T-helper 1 cell treated with Interleukin-12 subunit alpha and Interleukin-12 subunit beta and Interleukin-4 antibody, amounts not matched to agents 30 ng/mL and 1 ng/mL, for 36 hours (primary cell): ENCODE measurements at regions not wholly inside any gene's neighbourhood (a gene's known extent, or its start where the extent isn't known, plus 50 kb on each side); places are given as distances from the start of the nearest gene placed in this dataset.
"Not testable (repeated sequence)": the region's sequence is repeated elsewhere in the genome, so short reads cannot be mapped to it uniquely, and the experiment has no call there.

Experiments used
- intact Hi-C: fragments of 100-400 bp; cut with micrococcal nuclease; formaldehyde crosslinking; loops from one replicate; pipeline ENCODE4 v1.15.1; 2024

DNA sequence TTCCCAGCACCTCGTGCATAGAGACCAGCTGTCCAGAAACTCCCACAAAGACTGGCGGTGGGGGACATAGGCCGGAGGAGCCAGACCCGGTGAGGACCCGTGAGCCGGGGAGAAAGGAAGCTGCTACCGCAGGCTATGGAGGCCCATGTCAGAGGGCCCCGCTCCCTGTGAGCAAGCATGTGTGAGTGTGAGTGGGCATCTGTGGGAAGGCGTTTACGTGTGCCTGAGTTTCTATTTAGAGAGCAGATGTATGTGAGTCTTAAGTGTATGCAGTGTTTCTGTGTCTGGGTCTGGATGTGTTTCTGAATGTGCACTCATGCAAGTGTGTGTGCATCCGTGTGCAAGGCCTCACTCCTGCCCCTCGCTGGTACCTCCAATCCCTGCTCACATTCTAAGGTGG is 187.8 kb upstream of the RAB6C start:
- intact Hi-C loops: no loop called here

DNA sequence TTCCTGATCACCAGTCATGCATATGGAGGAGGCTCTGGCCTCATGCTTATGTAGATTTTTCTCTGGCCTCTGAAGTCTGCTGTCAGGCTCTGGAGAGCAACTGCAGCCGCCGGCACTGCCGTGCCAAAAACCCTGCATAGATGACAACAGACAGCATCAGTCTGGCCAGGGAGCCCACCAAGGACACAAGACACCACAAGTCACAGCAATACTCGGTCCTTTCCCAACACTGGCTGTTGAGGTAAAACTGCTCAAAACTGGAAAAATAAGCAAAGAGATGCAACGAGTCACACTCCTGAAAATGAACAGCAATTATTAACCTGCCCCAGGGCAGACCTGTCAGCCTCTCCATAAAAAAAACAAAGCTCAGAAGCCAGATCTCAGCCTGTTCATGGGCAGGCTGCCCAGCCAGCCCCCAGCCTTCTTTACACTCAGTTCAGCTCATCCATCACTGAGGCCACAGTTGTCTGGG is 186.0 kb upstream of the RAB6C start:
- intact Hi-C loops: no loop called here

DNA sequence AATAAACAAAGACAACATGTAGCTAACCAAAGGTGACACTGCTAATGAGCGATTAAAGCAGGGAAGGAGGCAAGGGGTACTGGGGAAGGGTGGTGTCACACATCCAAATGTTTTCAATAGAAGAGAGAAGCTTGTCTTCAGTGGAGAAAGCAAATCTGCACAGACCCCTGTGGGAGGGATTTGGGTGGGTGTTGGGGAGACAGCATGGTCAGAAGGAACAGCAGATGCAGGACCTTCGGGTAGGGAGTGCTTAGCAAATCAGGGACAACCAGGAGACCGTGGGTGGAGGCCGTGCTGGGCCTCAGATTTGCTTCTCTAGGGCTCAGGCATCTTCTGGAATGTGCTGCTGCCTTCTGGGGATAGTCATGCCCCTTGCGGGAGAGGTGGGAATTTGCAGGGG is 185.3 kb upstream of the RAB6C start:
- intact Hi-C loops: no loop called here

DNA sequence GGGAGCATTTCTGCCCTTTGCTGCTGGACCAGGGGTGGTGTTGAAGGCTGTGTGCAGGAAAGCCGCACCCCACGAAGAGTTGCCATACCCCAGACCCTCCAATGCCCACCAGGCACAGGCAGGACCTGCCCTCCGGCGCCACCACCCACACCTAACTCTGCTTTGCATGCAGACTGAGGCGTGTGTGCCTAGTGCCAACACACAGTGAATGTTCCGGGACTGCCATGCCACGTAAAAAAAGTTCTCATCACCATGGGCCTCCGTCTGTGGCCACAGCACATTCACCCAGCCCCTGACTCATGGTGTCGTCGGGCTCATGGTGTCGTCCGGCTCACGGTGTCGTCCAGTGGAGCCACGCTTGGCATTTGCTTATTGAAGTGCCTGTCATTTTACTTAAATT is 184.9 kb upstream of the RAB6C start:
- intact Hi-C loops: no loop called here

DNA sequence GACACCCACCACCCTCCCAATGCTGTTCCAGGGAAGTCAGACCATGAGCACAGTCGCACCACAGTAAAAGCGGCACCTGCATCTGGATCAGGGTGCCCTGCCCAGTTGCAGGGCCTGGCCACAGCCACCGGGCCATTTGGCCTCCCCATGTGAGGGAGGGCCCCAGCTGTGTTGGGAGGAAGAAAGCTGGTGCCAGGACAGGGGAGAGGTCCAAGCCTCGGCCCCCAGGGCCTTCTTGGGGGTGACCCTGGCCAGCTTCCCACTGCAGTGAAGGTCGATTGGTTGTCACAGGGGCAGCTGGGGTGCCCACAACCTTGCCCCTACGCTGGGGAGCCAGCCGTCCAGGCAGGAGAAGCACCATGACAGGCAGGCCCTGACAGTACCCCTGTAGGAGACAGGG is 183.2 kb upstream of the RAB6C start:
- intact Hi-C loops: no loop called here

DNA sequence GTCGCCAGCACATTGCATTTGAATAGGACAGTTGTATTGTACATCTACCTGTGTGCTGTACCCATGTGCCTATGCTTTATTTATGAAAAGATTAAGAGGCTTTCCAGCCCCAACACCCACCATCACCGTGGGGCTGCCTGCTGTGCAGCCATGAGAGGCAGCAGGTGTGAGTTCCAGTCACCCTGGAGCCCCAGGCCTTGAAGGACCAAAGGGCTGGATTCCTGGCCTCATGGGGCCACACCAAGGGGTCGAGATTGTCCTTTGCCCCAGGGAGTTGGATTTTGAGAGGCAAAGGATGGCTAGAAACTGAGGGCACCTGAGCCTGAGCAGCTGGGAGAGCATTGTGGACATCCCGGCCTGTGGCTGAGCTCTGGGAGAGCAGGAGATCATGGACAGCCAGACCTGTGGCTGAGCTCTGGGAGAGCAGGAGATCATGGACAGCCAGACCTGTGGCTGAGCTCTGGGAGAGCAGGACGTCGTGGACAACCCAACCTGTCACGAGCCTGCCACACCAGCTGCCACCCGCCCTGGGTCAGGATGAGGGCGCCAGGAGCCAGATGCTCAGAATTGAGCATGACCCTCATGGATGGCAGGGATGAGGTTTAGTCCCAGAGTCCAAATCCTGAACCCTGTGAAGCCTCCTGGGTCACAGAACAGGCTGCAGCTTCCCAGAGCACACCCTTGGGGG is 182.5 kb upstream of the RAB6C start:
- intact Hi-C loops: no loop called here

DNA sequence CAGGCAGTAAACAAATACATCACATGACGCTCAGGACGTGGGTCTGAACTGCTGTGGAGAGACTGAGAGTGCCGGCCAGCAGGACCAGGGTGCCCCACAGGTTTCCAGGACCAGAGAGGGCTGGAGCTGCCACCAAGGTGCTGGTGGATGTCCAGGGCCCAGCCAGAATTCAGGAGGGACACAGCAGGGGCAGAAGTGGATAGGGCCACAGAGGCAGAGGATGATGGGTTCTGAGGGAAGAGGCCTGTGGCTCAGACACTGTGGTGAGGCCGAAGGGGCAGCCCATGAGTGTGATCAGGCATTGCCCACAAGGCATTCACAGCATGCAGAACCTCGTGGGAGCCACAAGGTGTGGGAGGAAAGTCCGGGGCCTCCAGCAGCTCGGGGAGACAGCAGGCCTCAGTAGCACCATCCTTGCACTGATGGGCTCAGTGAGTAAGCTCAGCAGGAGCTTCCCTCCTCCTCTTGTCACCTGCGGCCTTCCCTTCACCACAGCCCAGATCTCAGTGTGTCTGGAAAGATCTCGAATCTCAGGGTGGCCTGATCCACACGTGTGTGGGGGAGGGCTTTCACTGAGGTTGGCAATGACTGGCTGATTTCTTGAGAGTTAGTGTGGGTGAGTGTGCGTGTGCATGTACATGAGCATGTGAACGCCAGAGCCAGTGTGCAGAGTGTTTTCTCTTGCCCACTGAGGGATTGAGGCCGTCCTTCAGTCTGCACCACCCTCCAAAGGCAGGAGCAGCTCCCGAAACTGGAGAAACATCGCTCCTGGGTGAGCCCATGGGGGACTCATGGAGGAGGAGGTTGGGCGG is 181.8 kb upstream of the RAB6C start:
- intact Hi-C loops: no loop called here

DNA sequence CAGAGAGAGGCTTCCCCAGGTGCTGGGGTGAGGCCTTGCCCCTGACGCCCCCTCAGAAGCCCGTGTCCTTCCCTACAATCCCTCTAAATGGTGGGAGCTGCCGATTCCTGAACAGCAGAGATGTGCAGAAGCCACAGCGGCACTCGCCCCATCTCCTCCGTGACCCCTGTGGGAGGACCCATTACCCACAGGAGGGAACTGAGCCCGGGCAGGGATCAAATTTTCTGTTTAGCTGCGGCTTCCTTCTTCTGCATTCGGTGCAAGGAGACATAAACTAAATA is 181.2 kb upstream of the RAB6C start:
- intact Hi-C loops: no loop called here

DNA sequence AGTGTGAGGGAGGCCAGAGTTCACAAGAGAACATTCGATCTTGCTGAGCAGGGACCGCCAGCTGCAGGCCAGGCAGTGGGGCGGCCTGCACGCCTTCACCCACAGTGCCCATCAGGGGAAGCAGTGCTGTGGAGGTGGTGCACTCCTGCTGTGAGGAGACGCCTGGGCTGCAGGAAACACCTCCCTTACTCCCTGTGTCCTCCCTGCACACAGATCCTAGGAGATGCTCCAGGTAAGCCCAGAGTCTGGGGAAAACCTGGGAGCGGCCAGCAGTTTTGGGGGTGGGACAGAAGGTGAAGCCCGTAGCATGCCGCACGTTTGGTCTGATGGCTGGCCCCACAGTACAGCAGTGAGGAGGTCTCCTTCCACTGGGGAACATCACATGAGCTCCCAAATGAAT is 180.8 kb upstream of the RAB6C start:
- intact Hi-C loops: no loop called here

DNA sequence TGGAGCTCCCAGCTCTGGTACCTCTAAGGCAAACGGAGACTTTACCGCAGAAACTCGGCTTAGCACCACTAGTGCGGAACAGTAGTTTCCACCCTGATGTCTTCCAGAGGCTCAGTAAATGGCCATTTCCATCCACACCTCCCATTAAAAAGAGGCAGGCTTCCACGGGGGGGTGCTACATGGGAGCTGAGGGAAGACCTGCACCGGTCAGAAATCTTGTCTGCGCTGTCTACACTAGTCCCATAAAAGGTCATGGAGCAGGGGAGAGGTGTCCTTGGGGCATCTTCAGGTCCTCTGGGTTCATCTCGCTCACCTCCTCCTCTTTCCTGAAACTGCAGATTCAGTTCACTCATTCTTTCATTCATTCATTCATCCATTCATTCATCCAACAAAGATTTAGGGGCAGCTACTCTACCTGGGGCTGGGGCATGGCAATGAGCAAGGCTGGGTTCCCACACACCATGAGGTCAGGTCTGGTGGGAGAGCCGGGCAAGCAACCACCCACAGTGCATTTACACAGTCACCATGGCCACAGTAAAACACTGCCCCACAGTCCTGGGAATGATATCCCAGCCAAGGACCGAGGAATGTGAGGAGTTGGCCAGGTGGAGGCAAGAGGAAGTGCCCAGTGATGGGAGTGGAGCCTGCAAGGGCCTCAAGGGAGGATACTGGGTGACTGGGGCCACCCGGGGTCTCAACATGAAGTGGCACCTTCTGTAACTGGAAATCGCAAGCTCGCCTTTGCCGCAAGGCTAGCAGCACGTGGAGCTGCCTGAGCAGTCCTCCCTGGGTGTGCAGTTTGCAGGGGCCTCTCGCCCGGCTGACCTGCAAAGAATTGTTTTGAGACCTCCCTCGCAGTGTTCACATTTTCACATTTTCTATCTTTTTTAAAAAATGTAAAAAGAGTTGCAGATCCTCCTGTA is 180.2 kb upstream of the RAB6C start:
- intact Hi-C loops: no loop called here

DNA sequence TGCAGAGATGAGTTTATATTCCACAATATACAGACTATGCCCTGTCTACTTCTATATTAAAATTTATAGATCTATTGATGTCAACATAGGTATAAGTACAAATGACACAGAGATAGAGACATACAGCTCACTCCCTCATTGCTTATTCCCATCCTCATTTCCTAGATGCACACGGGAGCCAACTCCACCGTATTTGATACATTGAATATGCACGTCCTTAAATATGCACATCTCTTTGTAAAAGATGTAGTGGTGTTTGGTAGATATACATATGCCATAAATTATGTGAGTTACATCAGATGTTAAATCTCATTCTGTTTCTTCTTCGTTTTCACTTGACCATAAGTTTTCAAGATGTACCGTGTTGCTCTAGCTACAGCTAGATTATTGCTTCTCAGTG is 179.2 kb upstream of the RAB6C start:
- intact Hi-C loops: no loop called here

DNA sequence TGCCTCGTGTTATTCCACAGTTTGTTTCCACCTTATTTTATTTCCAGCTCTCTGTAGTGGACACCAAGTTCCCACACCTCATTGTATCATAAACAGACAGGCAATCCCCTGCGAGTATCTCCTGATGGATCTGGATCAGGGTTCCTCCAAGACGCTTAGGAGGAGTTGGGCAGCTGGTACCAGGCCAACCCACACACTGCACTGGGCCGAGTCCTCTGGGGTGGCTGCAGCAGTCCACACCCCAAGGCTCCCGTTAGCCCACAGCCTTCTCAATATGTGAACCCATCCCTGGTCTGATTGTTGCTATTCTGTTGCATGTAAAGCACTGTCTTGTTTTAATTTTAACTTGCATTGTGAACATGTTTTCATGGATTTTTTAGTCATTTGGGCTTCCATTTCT is 178.8 kb upstream of the RAB6C start:
- intact Hi-C loops: no loop called here

DNA sequence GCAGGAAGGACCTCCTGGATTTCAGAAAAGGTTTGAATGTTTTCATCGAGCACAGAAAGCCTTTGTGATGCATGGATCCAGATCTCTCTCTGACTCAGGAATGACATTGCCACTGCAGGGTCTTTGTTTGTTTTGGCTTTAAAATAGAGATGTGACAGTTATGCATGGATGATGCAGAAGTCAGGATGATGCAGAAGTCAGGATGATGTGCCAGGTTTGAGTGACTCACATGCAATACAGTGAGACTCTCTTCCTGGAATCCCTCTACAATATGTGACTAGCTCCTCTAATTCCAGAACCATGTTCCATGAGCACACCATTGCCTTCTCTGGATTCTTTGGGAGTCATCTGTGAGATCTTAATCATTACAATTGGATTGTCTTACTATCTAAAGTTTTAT is 177.9 kb upstream of the RAB6C start:
- intact Hi-C loops: no loop called here

DNA sequence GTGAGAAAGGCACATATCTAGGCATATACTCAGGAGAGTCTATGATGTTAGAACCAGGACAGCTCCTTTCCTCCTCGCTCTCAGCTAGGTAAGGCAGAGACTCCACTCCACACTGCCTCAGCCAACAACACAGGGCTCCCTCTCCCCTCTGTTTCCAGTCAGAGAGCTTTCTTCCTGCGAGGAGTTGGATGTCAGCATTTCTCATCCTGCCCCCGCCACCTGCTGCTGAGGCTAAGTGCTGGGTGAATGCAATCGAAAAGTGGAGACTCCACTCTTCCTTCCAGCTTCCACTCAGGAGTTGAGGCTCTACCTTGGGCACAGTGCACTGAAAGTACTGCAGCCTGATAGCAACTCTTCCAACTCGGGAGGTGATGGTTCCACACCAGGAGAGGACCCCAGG is 177.2 kb upstream of the RAB6C start:
- intact Hi-C loops: no loop called here

DNA sequence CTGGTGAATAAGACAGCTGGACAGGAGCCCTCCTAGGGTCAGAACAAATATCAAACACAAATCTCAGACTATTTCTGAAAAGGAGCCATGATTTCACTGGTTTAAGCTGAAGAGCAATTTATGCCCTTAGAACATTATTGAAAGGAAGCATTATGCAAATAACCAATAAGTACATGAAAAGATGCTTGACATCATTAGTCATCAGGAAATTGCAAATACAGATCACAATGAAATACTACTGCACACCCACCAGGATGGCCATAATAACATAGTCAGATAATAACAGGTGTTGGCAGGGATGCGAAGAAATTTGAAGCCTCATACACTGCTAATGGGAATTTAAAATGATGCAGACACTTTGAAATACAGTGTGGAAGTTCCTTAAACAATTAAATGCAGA is 176.4 kb upstream of the RAB6C start:
- intact Hi-C loops: no loop called here

DNA sequence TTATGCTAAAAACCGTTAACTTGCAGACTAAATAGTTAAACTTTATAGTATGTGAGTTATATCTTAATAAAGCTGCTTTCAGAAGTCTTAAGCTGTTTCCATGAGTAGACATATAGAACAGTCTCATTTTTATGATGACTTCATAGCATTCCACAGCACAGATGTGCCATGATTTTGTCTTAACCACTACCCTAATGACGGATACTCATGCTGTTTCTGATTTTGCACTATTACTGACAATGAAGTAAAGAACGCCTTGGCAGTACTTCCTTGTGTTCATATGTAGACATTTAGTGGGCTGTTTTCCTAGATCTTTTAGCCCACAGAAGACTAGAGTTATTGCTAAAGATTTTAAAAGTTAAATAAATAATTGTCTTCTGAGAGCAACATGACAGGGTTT is 175.6 kb upstream of the RAB6C start:
- intact Hi-C loops: no loop called here

DNA sequence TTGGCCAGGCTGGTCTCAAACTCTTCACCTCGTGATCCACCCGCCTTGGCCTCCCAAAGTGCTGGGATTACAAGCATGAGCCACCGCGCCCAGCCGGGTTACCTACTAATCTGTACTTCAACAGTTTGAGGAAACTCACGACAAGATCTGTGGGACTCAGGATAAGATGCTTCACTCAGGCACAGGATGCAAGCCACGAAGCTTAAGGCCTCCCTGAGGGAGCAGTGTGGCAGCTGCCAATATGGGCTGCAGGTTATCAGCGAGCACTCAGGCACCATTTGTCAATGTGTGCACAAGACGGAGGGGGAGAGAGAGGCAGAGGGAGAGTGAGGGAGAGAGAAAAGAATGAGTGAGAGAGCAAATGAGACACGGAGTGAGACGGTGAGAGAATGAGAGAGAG is 173.6 kb upstream of the RAB6C start:
- intact Hi-C loops: no loop called here

DNA sequence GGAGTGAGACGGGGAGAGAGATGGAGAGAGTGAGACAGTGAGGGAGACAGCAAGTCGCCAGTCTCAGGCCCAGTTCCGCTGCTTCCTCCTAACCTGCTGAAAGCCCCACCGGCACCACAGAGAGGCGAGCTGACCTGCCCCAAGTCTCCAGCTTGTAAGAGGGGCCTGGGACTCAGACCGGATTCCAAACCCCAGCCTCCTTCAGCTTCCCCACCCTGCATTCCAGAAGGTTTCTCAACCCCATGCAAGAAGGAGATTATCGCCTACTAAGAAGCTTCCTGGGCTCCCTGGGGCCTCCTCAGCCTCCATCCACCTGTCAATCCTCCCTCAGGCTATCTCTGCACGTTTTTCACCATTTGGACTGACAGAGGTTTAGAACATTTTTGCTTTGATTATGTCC is 173.1 kb upstream of the RAB6C start:
- intact Hi-C loops: no loop called here

DNA sequence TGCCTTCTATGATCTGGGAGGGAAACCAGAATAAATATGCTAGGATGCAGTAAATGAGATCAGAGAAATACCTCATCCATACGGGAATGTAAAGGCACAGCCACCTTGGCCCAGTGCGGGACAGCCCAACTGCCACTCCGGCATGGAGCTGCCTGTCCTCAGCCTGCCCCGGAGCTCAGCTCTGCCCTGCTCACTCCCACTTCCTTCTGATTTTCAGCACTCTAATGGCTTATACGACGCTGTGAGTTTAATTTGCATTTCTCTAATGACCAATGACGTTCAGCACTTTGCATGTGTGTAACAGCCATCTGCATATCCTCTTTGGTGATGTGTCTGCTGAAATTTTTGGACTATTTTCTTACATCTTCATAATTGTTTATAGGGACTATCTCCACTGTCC is 172.5 kb upstream of the RAB6C start:
- intact Hi-C loops: no loop called here

DNA sequence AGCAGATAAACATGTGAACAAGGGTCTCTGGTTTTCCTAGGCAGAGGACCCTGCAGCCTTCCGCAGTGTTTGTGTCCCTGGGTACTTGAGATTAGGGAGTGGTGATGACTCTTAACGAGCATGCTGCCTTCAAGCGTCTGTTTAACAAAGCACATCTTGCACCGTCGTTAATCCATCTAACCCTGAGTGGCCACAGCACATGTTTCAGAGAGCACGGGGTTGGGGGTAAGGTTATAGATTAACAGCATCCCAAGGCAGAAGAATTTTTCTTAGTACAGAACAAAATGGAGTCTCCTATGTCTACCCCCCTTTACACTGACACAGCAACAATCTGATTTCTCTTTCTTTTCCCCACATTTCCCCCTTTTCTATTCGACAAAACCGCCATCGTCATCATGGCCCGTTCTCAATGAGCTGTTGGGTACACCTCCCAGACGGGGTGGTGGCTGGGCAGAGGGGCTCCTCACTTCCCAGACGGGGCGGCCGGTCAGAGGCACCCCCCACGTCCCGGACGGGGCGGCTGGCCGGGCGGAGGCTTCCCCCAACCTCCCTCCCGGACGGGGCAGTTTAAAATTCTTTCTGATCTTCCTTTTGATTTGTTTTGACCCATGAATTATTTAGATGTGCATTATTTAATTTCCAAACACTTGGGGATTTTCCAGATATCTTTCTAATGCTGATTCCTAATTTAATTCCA is 171.7 kb upstream of the RAB6C start:
- intact Hi-C loops: not testable (repeated sequence)

DNA sequence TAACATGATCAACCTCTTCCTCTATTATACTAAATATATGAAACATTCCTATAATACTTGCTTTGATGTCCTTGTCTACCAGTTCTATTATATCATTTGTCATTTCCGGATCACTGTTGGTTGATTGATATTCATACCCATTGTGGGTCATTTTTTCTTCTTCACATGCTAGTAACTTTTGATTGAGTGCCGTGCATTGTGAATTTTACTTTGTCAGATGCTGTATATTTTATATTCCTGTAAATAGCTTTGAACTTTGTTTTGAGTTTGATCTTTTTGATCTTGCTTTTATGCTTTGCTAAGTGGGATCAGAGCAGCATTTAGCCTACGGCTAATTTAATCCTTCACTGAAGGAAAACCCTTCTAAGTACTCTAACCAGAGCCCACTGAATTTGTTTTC is 168.9 kb upstream of the RAB6C start:
- intact Hi-C loops: no loop called here

DNA sequence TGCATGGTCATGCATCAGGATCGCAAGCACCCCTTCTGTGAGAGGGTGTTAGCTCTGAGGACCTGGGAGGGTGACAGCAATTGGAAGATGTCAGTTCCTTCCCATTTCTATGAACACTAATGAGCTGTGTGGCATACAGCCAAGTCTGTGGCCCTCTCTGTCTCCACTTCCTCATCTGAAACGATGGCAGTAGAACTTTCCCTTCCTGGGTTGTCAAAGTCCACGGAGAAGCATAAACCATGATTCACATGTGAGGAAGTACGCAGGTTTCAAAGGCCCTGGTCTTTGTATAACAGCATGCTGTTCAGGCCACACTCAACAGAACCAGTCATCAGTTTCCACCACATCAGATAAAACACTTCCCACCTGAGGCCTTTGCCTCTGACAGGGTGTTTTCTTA is 167.4 kb upstream of the RAB6C start:
- intact Hi-C loops: no loop called here
